Stomach (tissue), 8 donors: ENCODE measurements at regions not wholly inside any gene's neighbourhood (a gene's known extent, or its start where the extent isn't known, plus 50 kb on each side); places are given as distances from the start of the nearest gene placed in this dataset.

ENCODE experiments used
- DNase-seq, 2 donors: peaks; one replicate each; pipeline versions ENCODE4 v3.0.0 to v3.0.0-alpha.2; 2013 to 2019
- H3K27ac ChIP-seq, 5 donors: fragments of 200-600 bp in 4 of 5; sonication (generic) in 4 of 5; one replicate each; pipeline ENCODE4 v1.5.1; 2013 to 2019; ENCODE audit warnings: mild to moderate bottlenecking in 1 of 5, moderate library complexity in 1 of 5
- H3K27me3 ChIP-seq, 3 donors: fragments of 200-600 bp; sonication (generic); one replicate each; pipeline ENCODE4 v1.5.1; 2017 to 2019; ENCODE audit warnings: mixed run types in 1 of 3
- H3K36me3 ChIP-seq, 4 donors: fragments of 200-600 bp; sonication (generic); 1 replicate in 3 of 4; 2 replicates in 1 of 4; pipeline ENCODE4 v1.5.1; 2016 to 2019
- H3K4me1 ChIP-seq, 4 donors: fragments of 200-600 bp; sonication (generic); one replicate each; pipeline ENCODE4 v1.5.1; 2016 to 2019
- H3K4me3 ChIP-seq, 4 donors: fragments of 200-600 bp; sonication (generic) in 3 of 4; one replicate each; pipeline ENCODE4 v1.5.1; 2016 to 2019; ENCODE audit warnings: mild to moderate bottlenecking in 1 of 4
- H3K9me3 ChIP-seq, 4 donors: fragments of 200-600 bp; sonication (generic); one replicate each; pipeline ENCODE4 v1.5.1; 2016 to 2019
- EP300 ChIP-seq: sonication (generic); formaldehyde crosslinking; IDR thresholded peaks from one replicate; pipeline ENCODE4 v1.6.1; 2017; ENCODE audit warnings: antibody characterized with exemption
- POLR2A ChIP-seq, 4 donors: fragments of 450-650 bp; IDR thresholded peaks; one replicate each; pipeline ENCODE4 v1.6.1; 2016; ENCODE audit warnings: antibody characterized with exemption in 4 of 4, control low read depth in 2 of 4, mild to moderate bottlenecking in 1 of 4, moderate library complexity in 1 of 4
- POLR2AphosphoS5 ChIP-seq, 3 donors: sonication (generic); formaldehyde crosslinking; IDR thresholded peaks; one replicate each; pipeline ENCODE4 v1.6.1; 2016; ENCODE audit warnings: antibody characterized with exemption in 3 of 3
- WGBS, 5 donors: extraction: QIAGEN DNeasy Blood & Tissue Kit in 3 of 5; methylation state at CpG; one replicate each; pipeline versions ENCODE4 v1.1.5 to v1.1.7; 2013 to 2018; 5-methylcytosine and 5-hydroxymethylcytosine counted together
- intact Hi-C: fragments of 100-400 bp; cut with DNase I; formaldehyde crosslinking; loops from one replicate; pipeline ENCODE4 v1.15.1; 2023; ENCODE audit warnings: low total_unique reads
- TF ChIP-seq, protein P1 (sequence below), 7 experiments: fragments of 450-650 bp in 4 of 7; fragments of 200-600 bp in 3 of 7; sonication (generic) in 3 of 7; IDR thresholded peaks; one replicate each; pipeline ENCODE4 v1.5.1; 2016 to 2019; ENCODE audit warnings: antibody characterized with exemption in 7 of 7, control low read depth in 2 of 7, mild to moderate bottlenecking in 1 of 7
- donor health status: healthy with polysubstance abuse.
- donor health status: Bipolar disorder and iron deficiency.
- donor health status: healthy.

GRCh38 chr5:62979472-62979871, 400.9 kb downstream of the LRRC70 start:
- no peaks in the 10 kb centered on the region for H3K36me3 ChIP-seq
- no peak for DNase-seq
- H3K4me3 ChIP-seq = no peak overlapping the region
- intact Hi-C loops = no loop called here
- H3K9me3 ChIP-seq = peaks cover 0 to 3% (median 0%) of the 10 kb centered on the region in 4 donors
- H3K27ac ChIP-seq = no peak overlapping the region
- WGBS, 5 donors = 79 to 91% (median 90%) methylated on average over 5 of the region's 5 CpGs
- TF ChIP-seq POLR2A (IDR thresholded peaks at IDR 0.05) (no peak), EP300 (no peak), POLR2AphosphoS5 (IDR thresholded peaks at IDR 0.05) (no peak)
- TF ChIP-seq, protein P1, sequence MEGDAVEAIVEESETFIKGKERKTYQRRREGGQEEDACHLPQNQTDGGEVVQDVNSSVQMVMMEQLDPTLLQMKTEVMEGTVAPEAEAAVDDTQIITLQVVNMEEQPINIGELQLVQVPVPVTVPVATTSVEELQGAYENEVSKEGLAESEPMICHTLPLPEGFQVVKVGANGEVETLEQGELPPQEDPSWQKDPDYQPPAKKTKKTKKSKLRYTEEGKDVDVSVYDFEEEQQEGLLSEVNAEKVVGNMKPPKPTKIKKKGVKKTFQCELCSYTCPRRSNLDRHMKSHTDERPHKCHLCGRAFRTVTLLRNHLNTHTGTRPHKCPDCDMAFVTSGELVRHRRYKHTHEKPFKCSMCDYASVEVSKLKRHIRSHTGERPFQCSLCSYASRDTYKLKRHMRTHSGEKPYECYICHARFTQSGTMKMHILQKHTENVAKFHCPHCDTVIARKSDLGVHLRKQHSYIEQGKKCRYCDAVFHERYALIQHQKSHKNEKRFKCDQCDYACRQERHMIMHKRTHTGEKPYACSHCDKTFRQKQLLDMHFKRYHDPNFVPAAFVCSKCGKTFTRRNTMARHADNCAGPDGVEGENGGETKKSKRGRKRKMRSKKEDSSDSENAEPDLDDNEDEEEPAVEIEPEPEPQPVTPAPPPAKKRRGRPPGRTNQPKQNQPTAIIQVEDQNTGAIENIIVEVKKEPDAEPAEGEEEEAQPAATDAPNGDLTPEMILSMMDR (IDR thresholded peaks at IDR 0.05) = no peak
- no peaks in the 10 kb centered on the region for H3K27me3 ChIP-seq
- H3K4me1 ChIP-seq = no peaks in the 10 kb centered on the region

DNA sequence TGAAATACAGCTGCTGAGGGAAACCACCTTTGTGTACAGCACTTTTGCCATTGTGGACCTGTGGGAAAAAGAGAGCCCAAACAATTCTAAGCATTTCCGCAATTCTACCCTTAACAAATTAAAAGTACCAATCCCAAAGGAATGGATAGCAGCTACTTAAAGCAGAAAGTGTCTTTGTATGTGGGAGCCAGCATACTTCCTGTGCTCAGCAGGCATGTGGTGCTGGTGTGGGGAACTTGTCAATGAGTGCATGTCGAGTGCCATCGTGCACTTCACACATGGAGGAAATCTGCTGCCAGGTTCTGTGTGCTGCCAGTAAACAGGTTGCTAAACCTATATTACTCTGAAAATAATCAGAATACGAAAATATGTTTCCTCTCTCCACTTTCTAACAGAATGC, 399.0 kb downstream of the LRRC70 start:
- WGBS, 5 donors = 46 to 72% (median 58%) methylated on average over 4 of the region's 4 CpGs
- no peak for TF ChIP-seq POLR2A (IDR thresholded peaks at IDR 0.05)
- TF ChIP-seq POLR2AphosphoS5 (IDR thresholded peaks at IDR 0.05) = no peak
- no peak for TF ChIP-seq EP300
- TF ChIP-seq, protein P1 (IDR thresholded peaks at IDR 0.05) = no peak
- Histone ChIP-seq H3K27me3 (no peaks in the 10 kb centered on the region), H3K4me1 (no peaks in the 10 kb centered on the region), H3K36me3 (no peaks in the 10 kb centered on the region), H3K27ac (no peak overlapping the region), H3K4me3 (no peak overlapping the region), H3K9me3 (peaks cover 0 to 3% (median 0%) of the 10 kb centered on the region in 4 donors)
- DNase-seq = no peak
- intact Hi-C loops = no loop called here

- no peaks in the 10 kb centered on the region for H3K4me1 ChIP-seq
- peak in 1 of 2 donors; percentile 29 for DNase-seq
- intact Hi-C loops = no loop called here
- no peaks in the 10 kb centered on the region for H3K36me3 ChIP-seq
- no peak for TF ChIP-seq POLR2AphosphoS5 (IDR thresholded peaks at IDR 0.05)
- TF ChIP-seq, protein P1 (IDR thresholded peaks at IDR 0.05) = no peak
- no peak for TF ChIP-seq EP300
- no peak for TF ChIP-seq POLR2A (IDR thresholded peaks at IDR 0.05)
- H3K27me3 ChIP-seq = no peaks in the 10 kb centered on the region
- 49 to 65% (median 52%) methylated on average over 3 of the region's 3 CpGs for WGBS, 5 donors
- no peak overlapping the region for H3K27ac ChIP-seq
- H3K9me3 ChIP-seq = peaks cover 0 to 7% (median 3%) of the 10 kb centered on the region in 4 donors
- no peak overlapping the region for H3K4me3 ChIP-seq
Measured at GRCh38 chr5:62974623-62975022, 396.0 kb downstream of the LRRC70 start.

DNA sequence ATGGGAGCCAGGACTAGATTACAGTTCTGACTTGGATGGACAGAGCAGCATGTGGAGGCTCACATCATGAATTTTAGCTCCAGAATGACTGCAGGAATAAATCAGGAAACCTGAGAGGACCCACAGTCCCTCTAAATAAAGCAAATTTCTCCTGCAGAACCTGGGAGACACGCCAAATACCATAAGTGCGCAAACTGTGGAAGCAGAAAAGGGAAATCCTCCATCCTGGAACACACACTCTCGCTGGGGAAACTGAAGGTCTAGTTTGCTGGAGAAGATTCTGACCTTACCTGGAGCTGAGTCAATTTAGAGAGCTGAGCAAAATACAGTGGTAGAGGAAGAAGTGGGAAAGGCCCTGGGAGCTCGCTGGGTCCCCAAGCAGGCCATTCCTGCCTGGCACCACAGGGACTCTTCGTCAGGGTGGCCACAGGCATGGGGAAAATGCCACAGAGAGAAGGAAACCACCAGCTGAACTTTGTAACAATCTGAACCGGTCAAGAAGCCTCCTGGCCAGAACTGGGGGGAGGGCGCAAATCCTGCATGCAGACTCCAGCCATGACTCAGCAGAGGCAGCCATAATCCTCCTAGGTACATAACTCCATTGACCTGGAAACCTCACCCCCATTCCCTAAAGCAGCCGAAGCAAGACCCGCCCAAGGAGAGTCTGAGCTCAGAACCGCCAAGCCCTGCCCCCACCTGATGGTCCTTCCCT, 390.9 kb downstream of the LRRC70 start:
- WGBS, 5 donors = 72 to 87% (median 83%) methylated on average over 7 to 10 of the region's 10 CpGs
- TF ChIP-seq, protein P1 (IDR thresholded peaks at IDR 0.05) = no peak
- TF ChIP-seq POLR2AphosphoS5 (IDR thresholded peaks at IDR 0.05) (no peak), EP300 (no peak), POLR2A (IDR thresholded peaks at IDR 0.05) (no peak)

More for the DNA sequence above, 390.9 kb downstream of the LRRC70 start:
- Histone ChIP-seq H3K27me3 (no peaks in the 10 kb centered on the region), H3K4me1 (no peaks in the 10 kb centered on the region), H3K27ac (no peak overlapping the region), H3K9me3 (peaks cover 0 to 23% (median 16%) of the 10 kb centered on the region in 4 donors), H3K4me3 (no peak overlapping the region), H3K36me3 (no peaks in the 10 kb centered on the region)
- DNase-seq = no peak
- intact Hi-C loops = no loop called here
